OCI-LY7 (cell line): ENCODE measurements at regions not wholly inside any gene's neighbourhood (a gene's known extent, or its start where the extent isn't known, plus 50 kb on each side); places are given as distances from the start of the nearest gene placed in this dataset.

Experiments
- BruUV-seq: library from RNA; stranded (reverse); fragments of 400-500 nt; replicated peaks from 2 replicates; lab custom pipeline; 2021; lab: Mats Ljungman, UMichigan
- CTCF ChIA-PET: fragments of 300-600 bp; sonication (Branson Sonifier 250); formaldehyde crosslinking; loops from one replicate; lab custom pipeline; 2022; ENCODE audit warnings: antibody characterized with exemption; ENCODE audit not compliant: unreplicated experiment; lab: Charles Lee
- POLR2A ChIA-PET: fragments of 300-600 bp; sonication (Branson Sonifier 250); formaldehyde crosslinking; loops from one replicate; lab custom pipeline; 2022; ENCODE audit warnings: antibody characterized with exemption; lab: Charles Lee
- DNase-seq: peaks from one replicate; pipeline ENCODE4 v3.0.0-alpha.2; 2015; ENCODE audit warnings: low spot score
- H2AFZ ChIP-seq: fragments of 200-600 bp; sonication (generic), shearing (Covaris generic); 2 replicates; pipeline ENCODE4 v1.6.1; 2014; ENCODE audit warnings: mild to moderate bottlenecking, antibody characterized with exemption, low read length, moderate library complexity
- H3K27ac ChIP-seq: fragments of 200-600 bp; sonication (generic); 2 replicates; pipeline ENCODE4 v1.5.1; 2014; ENCODE audit warnings: mixed run types, low read depth, mild to moderate bottlenecking, moderate library complexity, low read length, inconsistent platforms; ENCODE audit not compliant: poor library complexity, severe bottlenecking
- H3K36me3 ChIP-seq: fragments of 200-600 bp; sonication (generic); 2 replicates; pipeline ENCODE4 v1.6.1; 2014; ENCODE audit warnings: mild to moderate bottlenecking, antibody characterized with exemption, low read length, moderate library complexity, mixed read lengths; ENCODE audit not compliant: insufficient read depth
- H3K4me1 ChIP-seq: fragments of 200-600 bp; sonication (generic); 2 replicates; pipeline ENCODE4 v1.5.1; 2014; ENCODE audit warnings: mild to moderate bottlenecking, low read length; ENCODE audit not compliant: insufficient read depth, poor library complexity, severe bottlenecking
- H3K4me2 ChIP-seq: fragments of 200-600 bp; sonication (generic); 2 replicates; pipeline ENCODE4 v1.6.1; 2014; ENCODE audit warnings: mild to moderate bottlenecking, low read length
- H3K4me3 ChIP-seq: fragments of 200-600 bp; sonication (generic); 2 replicates; pipeline ENCODE4 v1.5.1; 2014; ENCODE audit warnings: mild to moderate bottlenecking, low read depth, low read length; ENCODE audit not compliant: poor library complexity, severe bottlenecking
- H3K79me2 ChIP-seq: fragments of 200-600 bp; sonication (generic); 2 replicates; pipeline ENCODE4 v1.6.1; 2016; ENCODE audit warnings: low read depth, mild to moderate bottlenecking, low read length, moderate library complexity, mixed read lengths; ENCODE audit not compliant: insufficient read depth
- H3K9me2 ChIP-seq: fragments of 200-600 bp; sonication (generic); 2 replicates; pipeline ENCODE4 v1.6.1; 2016; ENCODE audit warnings: mild to moderate bottlenecking, low read length, mixed read lengths; ENCODE audit not compliant: insufficient read depth
- H3K9me3 ChIP-seq: fragments of 200-600 bp; sonication (generic); 2 replicates; pipeline ENCODE4 v1.6.1; 2014; ENCODE audit warnings: mild to moderate bottlenecking, mixed run types, low read length, mixed read lengths
- H4K20me1 ChIP-seq: fragments of 200-600 bp; sonication (generic); 2 replicates; pipeline ENCODE4 v1.6.1; 2014; ENCODE audit warnings: mild to moderate bottlenecking, antibody characterized with exemption, low read length, moderate library complexity, mixed read lengths; ENCODE audit not compliant: insufficient read depth
- EZH2phosphoT487 ChIP-seq: fragments of 200-600 bp; sonication (generic); IDR thresholded peaks from 2 replicates; pipeline ENCODE4 v1.6.1; 2018; ENCODE audit warnings: low read depth, borderline replicate concordance, mild to moderate bottlenecking, mixed run types, antibody characterized with exemption, low read length, moderate library complexity, mixed read lengths
- intact Hi-C: fragments of 100-400 bp; cut with micrococcal nuclease; formaldehyde crosslinking; loops from one replicate; pipeline ENCODE4 v1.10.0; 2022; ENCODE audit not compliant: unreplicated experiment
- TF ChIP-seq, protein P1 (sequence below): fragments of 200-600 bp; sonication (generic); conservative IDR thresholded peaks from 2 replicates; pipeline ENCODE4 v1.5.1; 2014; ENCODE audit warnings: mild to moderate bottlenecking, antibody characterized with exemption, low read length, moderate library complexity, mixed read lengths

DNA sequence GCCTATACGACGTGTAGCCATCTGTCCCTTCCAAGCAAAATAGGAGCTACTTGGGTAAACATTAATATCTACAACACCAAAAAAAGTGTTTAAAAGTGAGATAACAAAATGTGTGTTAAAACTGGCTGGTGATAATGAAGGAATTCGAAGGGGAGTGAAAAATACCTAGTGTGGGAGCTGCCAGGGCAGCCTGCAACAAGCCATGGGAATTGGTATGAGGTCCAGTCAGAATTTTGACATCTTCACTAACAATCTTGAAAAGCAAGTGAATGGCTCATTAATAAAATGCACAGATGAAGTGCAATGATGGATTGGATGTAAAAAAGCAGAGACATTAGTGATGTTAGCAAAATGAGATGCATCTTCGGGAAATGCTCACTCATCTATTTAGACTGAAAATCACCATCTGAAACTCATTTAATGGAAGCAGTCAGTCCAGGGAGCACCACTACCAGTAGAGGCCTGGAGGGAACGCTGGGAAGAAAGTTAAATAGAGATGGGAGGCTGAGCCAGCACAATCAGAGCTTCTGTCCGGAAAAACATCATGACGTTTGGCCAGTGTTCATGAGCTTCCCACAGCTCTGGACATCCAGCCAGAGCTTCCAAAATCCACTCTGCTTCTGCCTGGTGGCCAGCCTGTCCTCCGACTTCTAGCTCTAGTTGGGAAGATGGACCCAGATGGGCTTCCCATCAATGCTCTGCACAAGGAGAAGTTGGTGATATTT lies 405.0 kb upstream of the TMTC1 start:
- Histone ChIP-seq H3K9me2 (no peaks in the 10 kb centered on the region), H3K36me3 (no peaks in the 10 kb centered on the region), H3K79me2 (no peaks in the 10 kb centered on the region), H3K4me2 (no peak overlapping the region), H3K4me1 (no peaks in the 10 kb centered on the region), H4K20me1 (no peaks in the 10 kb centered on the region), H3K9me3 (no peaks in the 10 kb centered on the region), H3K4me3 (no peak overlapping the region), H2AFZ (no peak overlapping the region), H3K27ac (no peak overlapping the region)
- ChIA-PET CTCF (no interaction called here), POLR2A (interaction anchor here (0.5 to 1.0 kb wide), 3 partner anchors 28 to 648 kb away, joined by 3 to 4 read pairs (median 3); no protein-coding TSS in a partner anchor)
- TF ChIP-seq, protein P1, sequence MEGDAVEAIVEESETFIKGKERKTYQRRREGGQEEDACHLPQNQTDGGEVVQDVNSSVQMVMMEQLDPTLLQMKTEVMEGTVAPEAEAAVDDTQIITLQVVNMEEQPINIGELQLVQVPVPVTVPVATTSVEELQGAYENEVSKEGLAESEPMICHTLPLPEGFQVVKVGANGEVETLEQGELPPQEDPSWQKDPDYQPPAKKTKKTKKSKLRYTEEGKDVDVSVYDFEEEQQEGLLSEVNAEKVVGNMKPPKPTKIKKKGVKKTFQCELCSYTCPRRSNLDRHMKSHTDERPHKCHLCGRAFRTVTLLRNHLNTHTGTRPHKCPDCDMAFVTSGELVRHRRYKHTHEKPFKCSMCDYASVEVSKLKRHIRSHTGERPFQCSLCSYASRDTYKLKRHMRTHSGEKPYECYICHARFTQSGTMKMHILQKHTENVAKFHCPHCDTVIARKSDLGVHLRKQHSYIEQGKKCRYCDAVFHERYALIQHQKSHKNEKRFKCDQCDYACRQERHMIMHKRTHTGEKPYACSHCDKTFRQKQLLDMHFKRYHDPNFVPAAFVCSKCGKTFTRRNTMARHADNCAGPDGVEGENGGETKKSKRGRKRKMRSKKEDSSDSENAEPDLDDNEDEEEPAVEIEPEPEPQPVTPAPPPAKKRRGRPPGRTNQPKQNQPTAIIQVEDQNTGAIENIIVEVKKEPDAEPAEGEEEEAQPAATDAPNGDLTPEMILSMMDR, result no peak
- TF ChIP-seq EZH2phosphoT487, result no peak
- DNase-seq, result no peak
- intact Hi-C loops, result no loop called here
- no TSS peak for BruUV-seq

DNA sequence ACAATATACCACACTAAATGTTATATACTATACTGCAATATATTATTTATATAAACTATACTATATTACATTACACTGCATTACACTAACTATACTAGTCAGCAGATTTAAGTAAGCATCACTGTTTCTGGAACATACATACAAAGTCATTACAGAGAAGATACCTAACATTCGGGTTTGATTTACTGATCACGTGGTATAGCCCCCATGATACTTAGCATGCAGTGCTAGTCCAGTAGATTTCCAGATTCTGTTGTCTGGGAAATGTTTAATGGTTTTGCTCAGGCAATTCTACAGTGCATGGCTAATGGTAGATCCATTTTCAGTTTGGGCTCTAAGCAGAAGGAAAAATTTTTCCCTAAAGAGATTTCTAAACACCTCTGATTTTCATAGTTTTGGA lies 403.7 kb upstream of the TMTC1 start:
- Histone ChIP-seq H3K27ac (no peak overlapping the region), H3K36me3 (no peaks in the 10 kb centered on the region), H3K4me1 (no peaks in the 10 kb centered on the region), H3K79me2 (no peaks in the 10 kb centered on the region), H3K9me2 (no peaks in the 10 kb centered on the region), H4K20me1 (no peaks in the 10 kb centered on the region), H2AFZ (no peak overlapping the region), H3K9me3 (no peaks in the 10 kb centered on the region), H3K4me2 (no peak overlapping the region), H3K4me3 (no peak overlapping the region)
- ChIA-PET CTCF (no interaction called here), POLR2A (no interaction called here)
- no TSS peak for BruUV-seq
- TF ChIP-seq EZH2phosphoT487, result no peak
- TF ChIP-seq, protein P1, result no peak
- intact Hi-C loops, result no loop called here
- no peak for DNase-seq

DNA sequence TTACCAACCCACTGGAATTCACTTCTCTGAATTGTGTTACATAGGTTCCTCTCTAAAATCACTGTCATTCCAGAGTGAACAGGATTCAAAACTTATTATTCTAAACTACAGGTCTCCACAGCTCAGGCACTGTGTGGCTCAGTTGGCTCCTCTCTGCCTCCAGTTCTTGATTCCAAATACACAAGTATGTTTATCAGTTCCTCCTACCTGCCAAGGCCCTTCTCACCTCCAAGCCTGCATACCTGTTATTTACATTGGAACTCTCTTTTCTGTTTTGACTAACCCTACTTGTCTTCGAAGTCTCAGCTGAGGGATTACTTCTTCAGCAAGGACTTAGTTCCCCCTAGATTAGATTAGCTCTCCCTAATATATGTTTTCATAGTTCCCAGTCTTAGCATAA lies 397.6 kb upstream of the TMTC1 start:
- Histone ChIP-seq H3K4me2 (no peak overlapping the region), H3K79me2 (no peaks in the 10 kb centered on the region), H3K4me3 (no peak overlapping the region), H3K9me3 (no peaks in the 10 kb centered on the region), H3K9me2 (no peaks in the 10 kb centered on the region), H2AFZ (no peak overlapping the region), H4K20me1 (no peaks in the 10 kb centered on the region), H3K4me1 (no peaks in the 10 kb centered on the region), H3K36me3 (no peaks in the 10 kb centered on the region), H3K27ac (no peak overlapping the region)
- intact Hi-C loops, result no loop called here
- BruUV-seq, result no TSS peak
- no peak for DNase-seq
- ChIA-PET CTCF (no interaction called here), POLR2A (no interaction called here)
- TF ChIP-seq EZH2phosphoT487, result no peak
- TF ChIP-seq, protein P1, result no peak
